Neural cell (in vitro differentiated cells): ENCODE measurements at regions not wholly inside any gene's neighbourhood (a gene's known extent, or its start where the extent isn't known, plus 50 kb on each side); places are given as distances from the start of the nearest gene placed in this dataset.

Experiments
- H2AFZ ChIP-seq: fragments of 200-600, 300-800 bp; sonication (generic), shearing (Covaris generic); 2 replicates; pipeline ENCODE4 v1.6.0; 2014; ENCODE audit warnings: low read depth, mild to moderate bottlenecking, antibody characterized with exemption, low read length, moderate library complexity
- H3F3A ChIP-seq: fragments of 200-600 bp; shearing (Covaris generic); 2 replicates; pipeline ENCODE4 v1.6.1; 2016; ENCODE audit warnings: mild to moderate bottlenecking, moderate library complexity, mixed read lengths, antibody characterized with exemption, low read length; ENCODE audit not compliant: insufficient read depth, poor library complexity, severe bottlenecking
- H3K27ac ChIP-seq: fragments of 200-600, 300-800 bp; sonication (generic), shearing (Covaris generic); 2 replicates; pipeline ENCODE4 v1.5.1; 2014; ENCODE audit warnings: mild to moderate bottlenecking, low read length, moderate library complexity
- H3K27me3 ChIP-seq: fragments of 300-800, 200-600 bp; sonication (generic), shearing (Covaris generic); 2 replicates; pipeline ENCODE4 v1.6.0; 2014; ENCODE audit warnings: mild to moderate bottlenecking, low read depth, low read length, moderate library complexity; ENCODE audit not compliant: insufficient read depth
- H3K36me3 ChIP-seq: fragments of 300-800, 200-600 bp; sonication (generic), shearing (Covaris generic); 2 replicates; pipeline ENCODE4 v1.5.1; 2014; ENCODE audit warnings: mild to moderate bottlenecking, antibody characterized with exemption, low read length, moderate library complexity; ENCODE audit not compliant: insufficient read depth
- H3K4me2 ChIP-seq: fragments of 300-800, 200-600 bp; sonication (generic), shearing (Covaris generic); 2 replicates; pipeline ENCODE4 v1.6.0; 2014; ENCODE audit warnings: mild to moderate bottlenecking, low read length
- H3K4me3 ChIP-seq: fragments of 300-800, 200-600 bp; sonication (generic), shearing (Covaris generic); 2 replicates; pipeline ENCODE4 v1.5.1; 2014; ENCODE audit warnings: mild to moderate bottlenecking, low read length, moderate library complexity
- H3K79me2 ChIP-seq: fragments of 200-600 bp; shearing (Covaris generic); replicated peaks from 2 replicates; pipeline ENCODE4 v1.6.0; 2014; ENCODE audit warnings: mild to moderate bottlenecking, low read length, moderate library complexity; ENCODE audit not compliant: insufficient read depth
- H3K9ac ChIP-seq: fragments of 300-800, 200-600 bp; sonication (generic), shearing (Covaris generic); 2 replicates; pipeline ENCODE4 v1.6.1; 2016; ENCODE audit warnings: mild to moderate bottlenecking, low read length, mixed read lengths
- H3K9me2 ChIP-seq: fragments of 200-600 bp; shearing (Covaris generic); 2 replicates; pipeline ENCODE4 v1.6.1; 2016; ENCODE audit warnings: mild to moderate bottlenecking, low read length, mixed read lengths; ENCODE audit not compliant: insufficient read depth
- H3K9me3 ChIP-seq: fragments of 200-600, 300-800 bp; sonication (generic), shearing (Covaris generic); 2 replicates; pipeline ENCODE4 v1.6.1; 2016; ENCODE audit warnings: mild to moderate bottlenecking, mixed run types, low read length, moderate library complexity, mixed read lengths
- H4K20me1 ChIP-seq: fragments of 200-600 bp; shearing (Covaris generic); 2 replicates; pipeline ENCODE4 v1.6.1; 2016; ENCODE audit warnings: mild to moderate bottlenecking, mixed run types; ENCODE audit not compliant: insufficient read depth
- CTCF ChIP-seq: fragments of 450-650 bp; IDR thresholded peaks from 2 replicates; pipeline ENCODE4 v1.5.1; 2014; ENCODE audit warnings: antibody characterized with exemption, mild to moderate bottlenecking, moderate library complexity; ENCODE audit not compliant: poor library complexity, severe bottlenecking
- EP300 ChIP-seq: fragments of 450-650 bp; conservative IDR thresholded peaks from 2 replicates; pipeline ENCODE4 v1.6.1; 2014; ENCODE audit warnings: antibody characterized with exemption, mild to moderate bottlenecking, moderate library complexity; ENCODE audit not compliant: poor library complexity, severe bottlenecking
- EZH2 ChIP-seq: fragments of 200-600, 300-800 bp; shearing (Covaris generic), sonication (generic); IDR thresholded peaks from 2 replicates; pipeline ENCODE4 v1.6.1; 2014; ENCODE audit warnings: antibody characterized with exemption, low read length, borderline replicate concordance, mild to moderate bottlenecking; ENCODE audit not compliant: insufficient read depth, poor library complexity, severe bottlenecking
- MXI1 ChIP-seq: fragments of 450-650 bp; conservative IDR thresholded peaks from 2 replicates; pipeline ENCODE4 v1.6.1; 2014; ENCODE audit warnings: antibody characterized with exemption, mild to moderate bottlenecking; ENCODE audit not compliant: poor library complexity, severe bottlenecking
- POLR2AphosphoS5 ChIP-seq: IDR thresholded peaks from 2 replicates; pipeline ENCODE4 v1.6.1; 2012
- RAD21 ChIP-seq: fragments of 450-650 bp; conservative IDR thresholded peaks from 2 replicates; pipeline ENCODE4 v1.6.1; 2014; ENCODE audit warnings: antibody characterized with exemption, mild to moderate bottlenecking, moderate library complexity
- REST ChIP-seq: IDR thresholded peaks from 2 replicates; pipeline ENCODE4 v1.6.1; 2012; ENCODE audit warnings: borderline replicate concordance
- SMC3 ChIP-seq: fragments of 450-650 bp; conservative IDR thresholded peaks from 2 replicates; pipeline ENCODE4 v1.6.1; 2014; ENCODE audit warnings: antibody characterized with exemption, mild to moderate bottlenecking, moderate library complexity; ENCODE audit not compliant: poor library complexity
- TAF1 ChIP-seq: IDR thresholded peaks from 2 replicates; pipeline ENCODE4 v1.6.1; 2012; ENCODE audit warnings: low read depth

GRCh38 chrX:455673-456072 is 69.0 kb upstream of the PPP2R3B start:
- Histone ChIP-seq H4K20me1 (no peaks in the 10 kb centered on the region), H3K79me2 (no peaks in the 10 kb centered on the region), H3K27me3 (no peaks in the 10 kb centered on the region), H3K9ac (no peak overlapping the region), H3F3A (no peaks in the 10 kb centered on the region), H3K36me3 (no peaks in the 10 kb centered on the region), H3K27ac (no peak overlapping the region), H3K9me3 (no peaks in the 10 kb centered on the region), H3K4me3 (no peak overlapping the region), H3K4me2 (no peak overlapping the region), H3K9me2 (no peaks in the 10 kb centered on the region), H2AFZ (no peak overlapping the region)
- TF ChIP-seq CTCF = no peak
- no peak for TF ChIP-seq RAD21
- TF ChIP-seq REST = no peak
- no peak for TF ChIP-seq MXI1
- no peak for TF ChIP-seq SMC3
- no peak for TF ChIP-seq TAF1
- no peak for TF ChIP-seq EZH2
- TF ChIP-seq POLR2AphosphoS5 = no peak
- no peak for TF ChIP-seq EP300

- H3K36me3 ChIP-seq = no peaks in the 10 kb centered on the region
- no peak overlapping the region for H3K27ac ChIP-seq
- H4K20me1 ChIP-seq = no peaks in the 10 kb centered on the region
- no peaks in the 10 kb centered on the region for H3K79me2 ChIP-seq
- no peak overlapping the region for H3K4me3 ChIP-seq
- H3K9me3 ChIP-seq = no peaks in the 10 kb centered on the region
- H2AFZ ChIP-seq = no peak overlapping the region
- H3K4me2 ChIP-seq = no peak overlapping the region
- TF ChIP-seq EZH2 (no peak), RAD21 (no peak), SMC3 (no peak), REST (no peak), POLR2AphosphoS5 (no peak), TAF1 (no peak), MXI1 (no peak), CTCF (no peak), EP300 (no peak)
- no peaks in the 10 kb centered on the region for H3F3A ChIP-seq
- H3K9me2 ChIP-seq = no peaks in the 10 kb centered on the region
- no peak overlapping the region for H3K9ac ChIP-seq
- no peaks in the 10 kb centered on the region for H3K27me3 ChIP-seq
Measured at GRCh38 chrX:456146-456545, 69.4 kb upstream of the PPP2R3B start.
